ENCODE measurements at regions not wholly inside any gene's neighbourhood (a gene's known extent, or its start where the extent isn't known, plus 50 kb on each side); places are given as distances from the start of the nearest gene placed in this dataset.

GRCh38 chr2:166563894-166564293, 69.8 kb upstream of the SCN7A start:
- no peak for DNase-seq (ENCODE audit: low spot score)

GRCh38 chr2:166560022-166560421, 66.0 kb upstream of the SCN7A start:
- DNase-seq (ENCODE audit: low spot score), result no peak

GRCh38 chr2:166550923-166551322, 56.9 kb upstream of the SCN7A start:
- DNase-seq (ENCODE audit: low spot score), result no peak

GRCh38 chr2:166545473-166545872, 51.4 kb upstream of the SCN7A start:
- DNase-seq (ENCODE audit: low spot score), result no peak

Data from umbilical cord (tissue), 1 donor.